Neural progenitor cell (in vitro differentiated cells): ENCODE measurements at regions not wholly inside any gene's neighbourhood (a gene's known extent, or its start where the extent isn't known, plus 50 kb on each side); places are given as distances from the start of the nearest gene placed in this dataset.

Experiments
- CTCF ChIP-seq: fragments of 200-600 bp; sonication (generic); IDR thresholded peaks from 2 replicates; pipeline ENCODE4 v1.5.1; 2017; ENCODE audit warnings: antibody characterized with exemption, mild to moderate bottlenecking
- EZH2 ChIP-seq: fragments of 200-600 bp; sonication (generic); IDR thresholded peaks from 2 replicates; pipeline ENCODE4 v1.6.1; 2017; ENCODE audit warnings: antibody characterized with exemption, mild to moderate bottlenecking, moderate library complexity

- TF ChIP-seq CTCF = no peak
- no peak for TF ChIP-seq EZH2
These were observed 170.9 kb downstream of the SEC61B start for GRCh38 chr9:99392986-99393385.
